Uterus (tissue), 2 donors: ENCODE measurements at regions not wholly inside any gene's neighbourhood (a gene's known extent, or its start where the extent isn't known, plus 50 kb on each side); places are given as distances from the start of the nearest gene placed in this dataset.

Source experiments
- POLR2A ChIP-seq, 2 donors: fragments of 450-650 bp; IDR thresholded peaks; one replicate each; pipeline ENCODE4 v1.6.1; 2016; ENCODE audit warnings: antibody characterized with exemption in 2 of 2, mild to moderate bottlenecking in 1 of 2, moderate library complexity in 1 of 2
- TF ChIP-seq, protein P1 (sequence below), 4 experiments: fragments of 200-600 bp in 2 of 4; fragments of 450-650 bp in 2 of 4; sonication (generic) in 2 of 4; IDR thresholded peaks; one replicate each; pipeline ENCODE4 v1.5.1; 2016 to 2019; ENCODE audit warnings: antibody characterized with exemption in 4 of 4, mild to moderate bottlenecking in 2 of 4, moderate library complexity in 1 of 4

DNA sequence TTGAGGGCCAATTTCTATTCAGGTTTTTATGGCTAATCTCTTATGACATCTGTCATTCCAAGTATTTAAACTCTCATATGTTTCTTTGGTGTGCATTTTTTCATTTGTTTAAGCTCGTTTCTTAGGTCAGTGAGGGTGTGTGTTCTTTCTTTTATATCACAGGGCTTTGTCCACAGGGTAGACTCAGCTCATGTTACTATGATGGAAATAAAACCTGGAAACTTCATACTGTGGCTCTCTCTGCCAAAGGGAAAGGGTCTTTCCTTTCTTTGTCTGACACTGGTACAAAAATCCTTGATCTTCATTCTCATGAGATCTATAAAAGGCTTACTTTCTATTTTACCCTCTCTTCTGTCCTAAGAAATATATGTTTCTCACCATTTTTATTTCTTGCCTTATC lies 129.6 kb upstream of the SP8 start:
- TF ChIP-seq, protein P1, sequence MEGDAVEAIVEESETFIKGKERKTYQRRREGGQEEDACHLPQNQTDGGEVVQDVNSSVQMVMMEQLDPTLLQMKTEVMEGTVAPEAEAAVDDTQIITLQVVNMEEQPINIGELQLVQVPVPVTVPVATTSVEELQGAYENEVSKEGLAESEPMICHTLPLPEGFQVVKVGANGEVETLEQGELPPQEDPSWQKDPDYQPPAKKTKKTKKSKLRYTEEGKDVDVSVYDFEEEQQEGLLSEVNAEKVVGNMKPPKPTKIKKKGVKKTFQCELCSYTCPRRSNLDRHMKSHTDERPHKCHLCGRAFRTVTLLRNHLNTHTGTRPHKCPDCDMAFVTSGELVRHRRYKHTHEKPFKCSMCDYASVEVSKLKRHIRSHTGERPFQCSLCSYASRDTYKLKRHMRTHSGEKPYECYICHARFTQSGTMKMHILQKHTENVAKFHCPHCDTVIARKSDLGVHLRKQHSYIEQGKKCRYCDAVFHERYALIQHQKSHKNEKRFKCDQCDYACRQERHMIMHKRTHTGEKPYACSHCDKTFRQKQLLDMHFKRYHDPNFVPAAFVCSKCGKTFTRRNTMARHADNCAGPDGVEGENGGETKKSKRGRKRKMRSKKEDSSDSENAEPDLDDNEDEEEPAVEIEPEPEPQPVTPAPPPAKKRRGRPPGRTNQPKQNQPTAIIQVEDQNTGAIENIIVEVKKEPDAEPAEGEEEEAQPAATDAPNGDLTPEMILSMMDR (IDR thresholded peaks at IDR 0.05): no peak
- no peak for TF ChIP-seq POLR2A (IDR thresholded peaks at IDR 0.05)
